ENCODE measurements at regions not wholly inside any gene's neighbourhood (a gene's known extent, or its start where the extent isn't known, plus 50 kb on each side); places are given as distances from the start of the nearest gene placed in this dataset.
A peak's percentile ranks its signal among the peaks of the same experiment; 100 is the strongest.

DNA sequence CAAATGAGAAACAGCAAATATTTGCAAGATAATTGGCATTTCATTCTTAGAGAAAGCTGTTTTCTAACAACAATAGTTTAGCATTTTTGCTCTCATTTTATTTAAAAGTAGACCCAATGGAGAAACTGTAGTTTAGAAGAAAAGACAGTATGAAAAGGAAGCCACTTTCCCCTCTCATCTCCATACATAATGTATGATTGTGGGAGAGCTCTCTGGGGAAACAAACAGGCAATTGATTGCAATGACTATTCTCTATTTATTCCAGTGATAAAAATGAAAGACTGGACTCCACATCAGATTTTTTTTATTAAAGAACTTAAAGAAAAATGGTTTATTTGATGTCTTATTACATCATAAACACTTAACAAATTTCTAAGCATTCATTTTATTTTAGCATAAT lies 116.8 kb upstream of the SASH1 start:
- DNase-seq (ENCODE audit: low read depth in 2 of 2), result no peak
- H3K4me3 ChIP-seq (replicated peaks in 1 of 2; ENCODE audit: low read depth in 2 of 2, low read length in 2 of 2), result no peak overlapping the region
- TF ChIP-seq CTCF (IDR thresholded peaks at IDR 0.05; ENCODE audit: low read depth, low read length), result no peak

- H3K4me3 ChIP-seq (replicated peaks in 1 of 2; ENCODE audit: low read depth in 2 of 2, low read length in 2 of 2), result no peak overlapping the region
- no peak for DNase-seq (ENCODE audit: low read depth in 2 of 2)
- TF ChIP-seq CTCF (IDR thresholded peaks at IDR 0.05; ENCODE audit: low read depth, low read length), result no peak
These were observed 116.4 kb upstream of the SASH1 start for GRCh38 chr6:148226284-148226683.

GRCh38 chr6:148231572-148231971 lies 111.1 kb upstream of the SASH1 start:
- no peak overlapping the region for H3K4me3 ChIP-seq (replicated peaks in 1 of 2; ENCODE audit: low read depth in 2 of 2, low read length in 2 of 2)
- no peak for TF ChIP-seq CTCF (IDR thresholded peaks at IDR 0.05; ENCODE audit: low read depth, low read length)
- peak; percentile 24 to 80 for DNase-seq (ENCODE audit: low read depth in 2 of 2)

- H3K4me3 ChIP-seq (replicated peaks in 1 of 2; ENCODE audit: low read depth in 2 of 2, low read length in 2 of 2), result no peak overlapping the region
- peak in 1 of 2 donors; percentile 67 for DNase-seq (ENCODE audit: low read depth in 2 of 2)
These were observed 107.2 kb upstream of the SASH1 start for GRCh38 chr6:148235446-148235845.

DNA sequence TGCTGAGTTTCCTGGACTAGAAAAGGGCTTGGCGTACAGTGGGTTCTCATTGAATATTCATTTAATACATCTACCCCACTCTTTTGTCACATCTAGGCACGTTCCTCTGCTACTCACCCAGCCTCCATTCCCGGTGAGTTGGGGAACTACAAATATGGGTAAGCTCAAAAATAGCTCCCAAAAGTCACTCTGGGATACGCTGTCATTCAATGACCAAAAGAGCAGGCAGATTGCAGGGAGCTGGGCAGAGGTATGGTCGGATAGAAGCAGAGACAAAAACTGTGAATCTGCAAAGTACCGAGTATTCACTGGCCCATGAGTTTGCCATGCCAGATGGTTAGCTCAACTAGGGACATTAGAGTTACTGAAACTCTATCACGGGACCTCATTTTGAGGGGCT lies 103.9 kb upstream of the SASH1 start:
- no peak for TF ChIP-seq CTCF (IDR thresholded peaks at IDR 0.05; ENCODE audit: low read depth, low read length)
- DNase-seq (ENCODE audit: low read depth in 2 of 2), result no peak
- H3K4me3 ChIP-seq (replicated peaks in 1 of 2; ENCODE audit: low read depth in 2 of 2, low read length in 2 of 2), result no peak overlapping the region

More at GRCh38 chr6:148235446-148235845, 107.2 kb upstream of the SASH1 start:
- no peak for TF ChIP-seq CTCF (IDR thresholded peaks at IDR 0.05; ENCODE audit: low read depth, low read length)

DNA sequence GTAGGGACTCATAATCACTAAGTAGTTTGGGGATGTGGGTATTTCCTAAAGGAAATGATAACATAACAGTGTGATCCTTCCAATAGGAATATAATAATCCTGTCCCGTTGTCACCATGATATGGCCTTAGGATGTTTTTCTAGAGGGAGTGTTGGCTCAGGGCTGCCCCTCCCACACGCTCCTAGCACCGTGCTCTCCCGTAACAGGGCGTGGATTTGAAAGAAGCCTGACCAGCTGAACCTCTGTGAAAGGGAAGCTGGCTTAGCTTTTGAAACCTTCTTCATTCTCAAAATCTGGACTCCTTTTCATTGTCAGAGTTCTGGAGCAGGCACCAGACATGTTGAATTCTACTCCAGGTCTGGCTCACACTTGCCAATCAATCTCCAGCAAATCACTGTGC lies 103.4 kb upstream of the SASH1 start:
- DNase-seq (ENCODE audit: low read depth in 2 of 2), result no peak
- no peak for TF ChIP-seq CTCF (IDR thresholded peaks at IDR 0.05; ENCODE audit: low read depth, low read length)
- H3K4me3 ChIP-seq (replicated peaks in 1 of 2; ENCODE audit: low read depth in 2 of 2, low read length in 2 of 2), result no peak overlapping the region

GRCh38 chr6:148239801-148240460 lies 102.7 kb upstream of the SASH1 start:
- peak; percentile 37 to 63 for DNase-seq (ENCODE audit: low read depth in 2 of 2)
- TF ChIP-seq CTCF (IDR thresholded peaks at IDR 0.05; ENCODE audit: low read depth, low read length), result no peak

More at GRCh38 chr6:148239801-148240460, 102.7 kb upstream of the SASH1 start:
- no peak overlapping the region for H3K4me3 ChIP-seq (replicated peaks in 1 of 2; ENCODE audit: low read depth in 2 of 2, low read length in 2 of 2)
